IMR-90 (cell line): ENCODE measurements at regions not wholly inside any gene's neighbourhood (a gene's known extent, or its start where the extent isn't known, plus 50 kb on each side); places are given as distances from the start of the nearest gene placed in this dataset.

Experiments used
- CTCF ChIP-seq: conservative IDR thresholded peaks from 2 replicates; pipeline ENCODE4 v1.5.1; 2012; ENCODE audit warnings: mild to moderate bottlenecking, low read depth, low read length, improper control_type of control experiment
- NFE2L2 ChIP-seq: fragments of 150-350 bp; IDR thresholded peaks from 2 replicates; pipeline ENCODE4 v1.6.1; 2016; ENCODE audit warnings: low read depth, mild to moderate bottlenecking, low read length
- POLR2A ChIP-seq: IDR thresholded peaks from 2 replicates; pipeline ENCODE4 v1.6.1; 2012; ENCODE audit warnings: mild to moderate bottlenecking, low read depth, low read length
- RAD21 ChIP-seq: IDR thresholded peaks from 2 replicates; pipeline ENCODE4 v1.6.1; 2012; ENCODE audit warnings: low read length, improper control_type of control experiment
- TF ChIP-seq, protein P1 (sequence below): fragments of 150-350 bp; IDR thresholded peaks from 2 replicates; pipeline ENCODE4 v1.6.1; 2016; ENCODE audit warnings: low read depth, mild to moderate bottlenecking, low read length, moderate library complexity, borderline replicate concordance

- TF ChIP-seq CTCF (no peak), NFE2L2 (no peak), RAD21 (no peak), POLR2A (no peak)
- TF ChIP-seq, protein P1, sequence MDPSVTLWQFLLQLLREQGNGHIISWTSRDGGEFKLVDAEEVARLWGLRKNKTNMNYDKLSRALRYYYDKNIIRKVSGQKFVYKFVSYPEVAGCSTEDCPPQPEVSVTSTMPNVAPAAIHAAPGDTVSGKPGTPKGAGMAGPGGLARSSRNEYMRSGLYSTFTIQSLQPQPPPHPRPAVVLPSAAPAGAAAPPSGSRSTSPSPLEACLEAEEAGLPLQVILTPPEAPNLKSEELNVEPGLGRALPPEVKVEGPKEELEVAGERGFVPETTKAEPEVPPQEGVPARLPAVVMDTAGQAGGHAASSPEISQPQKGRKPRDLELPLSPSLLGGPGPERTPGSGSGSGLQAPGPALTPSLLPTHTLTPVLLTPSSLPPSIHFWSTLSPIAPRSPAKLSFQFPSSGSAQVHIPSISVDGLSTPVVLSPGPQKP: no peak
Measured at GRCh38 chr2:57936216-57936615, 110.4 kb upstream of the VRK2 start.
